Stimulated activated naive CD4-positive, alpha-beta T cell (primary cell): ENCODE measurements at regions not wholly inside any gene's neighbourhood (a gene's known extent, or its start where the extent isn't known, plus 50 kb on each side); places are given as distances from the start of the nearest gene placed in this dataset.
"Not testable (repeated sequence)": the region's sequence is repeated elsewhere in the genome, so short reads cannot be mapped to it uniquely, and the experiment has no call there.

ENCODE experiments used
- DNase-seq, 6 experiments: peaks; one replicate each; lab custom pipeline; 2025; lab: John Stamatoyannopoulos, UW

DNA sequence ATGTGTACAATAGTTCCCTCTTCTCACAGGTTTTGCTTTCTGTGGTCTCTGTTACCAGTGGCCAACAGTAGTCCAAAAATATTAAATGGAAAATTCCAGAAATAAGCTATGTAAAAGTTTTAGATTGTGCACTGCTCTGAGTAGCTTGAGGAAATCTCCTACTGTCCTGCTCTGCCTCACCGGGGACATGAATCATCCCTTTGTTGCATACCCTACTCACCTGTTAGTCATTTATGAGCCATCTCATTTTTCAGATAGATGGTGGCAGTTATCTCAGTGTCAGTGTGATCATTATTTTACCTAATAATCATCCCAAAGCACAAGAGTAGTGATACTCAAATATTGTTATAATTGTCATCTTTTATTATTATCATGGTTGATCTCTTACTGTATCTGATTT, 688.1 kb downstream of the PLA2G4A start:
- DNase-seq = no peak

DNA sequence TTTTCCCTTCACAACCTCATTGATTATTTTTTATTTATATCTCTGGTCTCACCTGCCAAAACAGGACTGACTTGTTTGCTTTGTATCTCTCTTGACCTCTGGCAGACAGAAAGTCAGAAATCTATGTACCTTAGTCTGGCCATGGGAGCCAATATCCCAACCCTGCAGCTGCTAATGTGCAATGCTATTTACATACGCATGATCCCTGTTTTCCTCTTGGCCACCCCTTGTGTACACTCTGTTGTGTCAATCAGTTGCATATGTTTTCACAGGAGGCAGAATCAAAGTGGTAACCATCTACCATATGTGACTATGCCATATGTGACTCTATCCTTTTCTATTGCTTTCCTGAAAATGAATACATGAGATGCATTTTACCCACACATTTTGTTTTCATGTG, 688.8 kb downstream of the PLA2G4A start:
- DNase-seq = no peak

DNA sequence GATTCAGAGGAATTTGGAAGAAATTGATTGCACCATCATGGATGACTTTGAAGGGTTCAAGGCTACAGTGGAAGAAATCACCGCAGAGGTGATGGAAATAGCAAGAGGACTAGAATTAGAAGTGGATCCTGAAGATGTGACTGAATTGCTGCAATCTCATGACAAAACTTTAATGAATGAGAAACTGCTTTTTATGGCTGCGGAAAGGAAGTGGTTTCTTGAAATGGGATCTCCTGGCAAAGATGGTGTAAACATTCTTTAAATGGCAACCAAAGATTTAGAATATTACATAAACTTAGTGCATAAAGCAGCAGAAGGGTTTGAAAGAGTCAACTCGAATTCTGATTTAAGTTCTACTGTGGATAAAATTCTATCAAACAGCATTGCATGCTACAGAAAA, 698.6 kb downstream of the PLA2G4A start:
- DNase-seq = no peak

DNA sequence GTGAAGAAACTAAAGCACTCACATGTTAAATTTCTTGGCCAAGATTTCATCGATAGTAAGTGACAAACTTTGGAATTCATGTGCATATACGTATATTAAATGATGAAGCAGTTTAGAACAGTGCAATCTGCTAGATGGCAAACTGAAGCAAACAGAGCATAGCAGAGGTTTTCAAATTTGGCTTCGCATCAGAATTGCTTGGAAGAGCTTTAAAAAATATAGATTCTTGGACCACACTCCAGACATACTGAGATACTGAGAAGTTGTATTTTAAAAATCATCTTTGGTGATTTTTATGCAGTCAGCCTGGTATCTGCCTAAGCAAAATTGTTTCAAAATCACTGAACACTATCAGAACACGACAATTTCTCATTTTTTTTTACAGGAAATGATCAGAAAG, 709.2 kb downstream of the PLA2G4A start:
- no peak for DNase-seq

DNA sequence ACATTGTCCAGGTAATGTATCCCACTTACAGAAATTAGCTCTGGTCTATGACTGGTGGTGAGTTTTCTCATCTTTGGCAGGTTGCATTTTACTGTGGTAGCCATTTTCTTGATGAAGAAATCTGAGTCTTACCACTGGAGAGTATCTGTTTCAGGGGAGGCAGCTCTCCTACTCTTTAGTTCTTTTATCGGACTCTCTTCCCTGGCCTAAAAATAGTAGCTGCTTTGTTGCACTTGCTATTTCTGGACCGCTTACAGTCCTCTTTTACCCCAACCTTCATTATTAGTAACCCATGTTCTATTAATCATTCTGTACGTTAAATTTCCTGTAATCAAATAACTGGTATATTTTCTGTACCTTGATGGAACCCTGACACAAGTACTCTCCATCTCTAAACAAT, 720.8 kb downstream of the PLA2G4A start:
- DNase-seq = no peak

DNA sequence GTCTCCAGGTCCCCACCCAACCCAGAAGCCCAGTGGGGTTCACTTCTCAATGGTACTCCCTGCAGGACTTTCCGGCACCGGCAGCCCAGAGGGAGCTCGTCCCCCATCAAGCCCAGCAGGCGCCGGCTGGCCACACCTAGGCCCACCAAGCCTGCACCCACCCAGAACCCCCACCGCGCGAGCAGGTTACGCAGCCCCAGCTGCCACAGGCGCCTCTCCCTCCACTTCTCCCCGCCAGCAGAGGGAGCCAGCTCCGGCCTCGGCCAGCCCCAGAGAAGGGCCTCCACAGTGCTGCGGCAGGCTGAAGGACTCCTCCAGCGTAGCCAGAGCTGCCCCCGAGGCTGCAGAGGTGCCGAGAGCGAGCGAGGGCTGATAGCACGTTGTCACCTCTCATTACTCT, 722.3 kb downstream of the PLA2G4A start:
- DNase-seq = no peak

DNA sequence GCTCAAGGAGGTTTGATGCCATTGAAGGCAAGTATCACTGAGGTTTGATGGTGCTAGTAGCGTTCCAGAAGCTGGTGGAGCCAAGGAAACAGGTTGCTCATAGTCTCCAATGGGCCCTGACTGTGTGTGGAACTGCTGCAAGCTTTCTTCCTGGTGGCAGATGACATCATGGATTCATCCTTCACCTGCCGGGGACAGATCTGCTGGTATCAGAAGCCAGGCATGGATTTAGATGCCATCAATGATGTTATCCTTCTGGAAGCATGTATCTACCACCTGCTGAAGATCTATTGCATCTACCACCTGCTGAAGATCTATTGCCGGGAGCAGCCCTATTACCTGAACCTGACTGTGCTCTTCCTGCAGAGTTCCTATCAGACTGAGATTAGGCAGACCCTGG, 734.4 kb downstream of the PLA2G4A start:
- DNase-seq = no peak

DNA sequence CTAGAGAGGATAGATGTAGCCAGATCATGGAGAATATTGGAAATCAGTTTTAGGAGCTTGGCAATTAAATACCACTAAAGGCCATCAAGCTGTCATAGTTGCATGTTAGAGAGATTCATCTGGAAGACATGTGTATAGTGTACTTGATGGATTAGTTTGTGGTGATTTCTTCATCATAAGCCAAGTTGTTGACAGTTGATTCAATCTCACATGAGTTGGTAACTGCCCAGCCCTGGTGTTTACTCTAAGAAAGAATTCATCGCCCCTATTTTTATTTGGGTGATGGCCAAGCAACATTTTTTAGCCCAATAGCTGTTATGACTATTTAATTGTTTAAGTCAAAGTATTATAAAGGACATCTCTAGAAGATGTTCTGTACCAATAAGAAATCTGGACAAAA, 737.6 kb downstream of the PLA2G4A start:
- DNase-seq = no peak

DNA sequence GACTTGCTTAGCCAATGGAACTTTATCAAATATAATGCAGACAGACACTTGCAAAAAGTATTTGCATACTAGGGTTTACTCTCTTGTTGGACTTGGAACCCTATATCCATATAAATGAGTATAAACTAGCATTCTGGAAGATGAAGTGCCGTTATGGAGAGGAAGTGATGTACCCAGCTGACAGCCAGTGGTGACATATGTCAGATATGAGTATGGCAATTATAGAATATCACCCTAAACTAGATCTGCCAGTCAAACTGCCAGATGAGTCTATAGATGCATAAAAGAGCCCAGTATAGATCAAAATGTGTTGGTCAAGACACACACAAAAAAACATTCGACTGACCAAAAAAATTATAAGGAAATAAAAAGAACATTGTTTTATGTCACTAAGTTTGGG, 739.3 kb downstream of the PLA2G4A start:
- DNase-seq = no peak

DNA sequence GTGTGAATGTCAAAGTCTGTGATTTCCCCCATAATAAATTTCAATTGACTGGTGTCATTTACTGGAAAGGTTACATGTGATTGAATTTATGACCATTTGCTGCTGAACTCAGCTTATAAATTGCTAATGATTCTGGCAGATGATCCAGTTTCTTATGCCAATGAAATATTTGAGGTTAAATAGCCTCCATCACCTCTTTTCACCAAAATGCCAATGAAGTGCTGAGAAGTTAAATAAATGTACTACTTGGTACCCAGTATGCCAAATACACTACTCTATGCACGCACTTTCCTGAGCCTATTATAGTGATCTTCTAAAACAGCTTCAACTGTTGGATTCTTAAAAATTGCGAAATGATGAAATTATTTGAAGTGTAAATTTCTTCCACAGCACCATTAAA, 741.4 kb downstream of the PLA2G4A start:
- DNase-seq = no peak

DNA sequence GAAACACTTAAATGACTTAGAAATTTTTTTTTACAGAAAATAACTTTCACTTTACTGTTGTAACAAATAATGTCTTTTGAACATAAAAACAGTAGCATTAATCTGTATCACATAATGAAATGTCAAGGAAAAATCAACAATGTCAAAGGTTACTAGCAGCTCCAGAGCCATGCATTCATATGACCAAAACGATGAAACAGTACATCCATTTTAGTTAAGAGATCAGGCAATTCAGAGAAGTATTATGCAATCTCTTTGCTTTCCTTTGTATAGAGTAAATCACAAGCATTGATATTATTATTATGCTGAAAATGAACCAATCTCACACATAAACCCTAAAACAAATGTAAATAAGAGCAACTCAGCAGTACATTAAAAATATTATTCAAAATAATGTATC, 748.9 kb downstream of the PLA2G4A start:
- DNase-seq = no peak

DNA sequence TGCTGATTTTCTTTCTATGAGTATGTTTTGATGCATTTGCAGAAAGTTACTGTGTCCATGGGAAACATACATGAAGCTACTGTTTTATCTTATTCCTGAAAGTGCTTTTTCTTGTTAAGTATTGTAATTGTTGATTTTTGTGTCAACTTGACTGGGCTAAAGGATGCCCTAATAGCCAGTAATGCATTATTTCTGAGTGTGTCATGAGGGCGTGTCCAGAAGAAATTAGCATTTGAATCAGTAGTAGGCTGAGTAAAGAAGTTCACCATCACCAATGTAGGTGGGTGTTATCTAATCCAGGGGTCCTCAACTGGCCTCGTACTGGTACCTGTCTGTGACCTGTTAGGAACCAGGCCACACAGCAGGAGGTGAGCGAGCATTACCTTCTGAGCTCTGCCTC, 760.2 kb downstream of the PLA2G4A start:
- DNase-seq = no peak

DNA sequence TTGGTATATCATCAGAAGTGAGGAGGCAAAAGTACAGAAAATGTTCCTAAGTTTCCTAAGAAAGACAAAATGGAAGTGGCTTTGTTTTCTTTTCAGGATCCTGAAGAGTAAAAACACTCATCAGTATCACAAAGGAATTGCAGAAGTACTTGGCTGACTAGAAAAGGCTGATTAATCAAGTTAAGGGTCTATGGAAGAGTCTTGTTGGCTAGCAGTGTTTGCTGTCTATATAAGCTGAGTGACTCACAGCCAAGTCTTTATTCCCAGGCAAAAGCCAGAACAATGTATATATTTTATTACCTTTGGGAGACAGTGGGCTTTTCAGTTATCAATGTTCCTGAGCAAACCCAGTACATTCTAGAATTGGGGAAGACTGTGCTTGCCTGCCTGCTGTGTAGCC, 777.0 kb downstream of the PLA2G4A start:
- DNase-seq = no peak

DNA sequence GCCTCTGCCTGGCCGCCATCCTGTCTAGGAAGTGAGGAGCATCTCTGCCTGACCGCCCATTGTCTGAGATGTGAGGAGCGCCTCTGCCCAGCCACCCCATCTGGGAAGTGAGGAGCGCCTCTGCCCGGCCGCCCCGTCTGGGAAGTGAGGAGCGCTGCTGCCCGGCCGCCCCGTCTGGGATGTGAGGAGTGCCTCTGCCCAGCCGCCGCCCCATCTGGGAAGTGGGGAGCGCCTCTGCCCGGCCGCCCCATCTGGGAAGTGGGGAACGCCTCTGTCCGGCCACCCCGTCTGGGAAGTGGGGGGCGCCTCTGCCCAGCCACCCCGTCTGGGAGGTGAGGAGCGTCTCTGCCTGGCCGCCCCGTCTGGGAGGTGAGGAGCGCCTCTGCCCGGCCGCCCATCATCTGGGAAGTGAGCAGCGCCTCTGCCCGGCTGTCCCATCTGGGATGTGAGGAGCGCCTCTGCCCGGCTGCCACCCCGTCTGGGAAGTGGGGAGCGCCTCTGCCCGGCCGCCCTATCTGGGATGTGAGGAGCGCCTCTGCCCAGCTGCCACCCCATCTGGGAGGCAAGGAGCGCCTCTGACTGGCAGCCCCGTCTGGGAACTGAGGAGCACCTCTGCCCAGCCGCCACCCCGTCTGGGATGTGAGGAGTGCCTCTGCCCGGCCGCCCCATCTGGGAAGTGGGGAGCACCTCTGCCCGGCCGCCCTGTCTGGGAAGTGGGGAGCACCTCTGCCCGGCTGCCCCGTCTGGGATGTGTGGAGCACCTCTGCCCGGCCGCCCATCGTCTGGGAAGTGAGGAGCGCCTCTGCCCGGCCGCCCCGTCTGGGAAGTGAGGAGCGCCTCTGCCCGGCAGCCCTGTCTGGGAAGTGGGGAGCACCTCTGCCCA, 787.3 kb downstream of the PLA2G4A start:
- not testable (repeated sequence) for DNase-seq

DNA sequence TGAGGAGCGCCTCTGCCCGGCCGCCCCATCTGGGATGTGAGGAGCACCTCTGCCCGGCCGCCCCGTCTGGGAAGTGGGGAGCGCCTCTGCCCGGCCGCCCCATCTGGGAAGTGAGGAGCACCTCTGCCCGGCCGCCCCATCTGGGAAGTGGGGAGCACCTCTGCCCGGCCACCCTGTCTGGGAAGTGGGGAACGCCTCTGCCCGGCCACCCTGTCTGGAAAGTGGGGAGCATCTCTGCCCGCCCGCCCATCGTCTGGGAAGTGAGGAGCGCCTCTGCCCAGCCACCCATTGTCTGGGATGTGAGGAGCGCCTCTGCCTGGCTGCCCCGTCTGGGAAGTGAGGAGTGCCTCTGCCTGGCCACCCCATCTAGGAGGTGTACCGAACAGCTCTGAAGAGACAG, 788.1 kb downstream of the PLA2G4A start:
- DNase-seq = not testable (repeated sequence)

DNA sequence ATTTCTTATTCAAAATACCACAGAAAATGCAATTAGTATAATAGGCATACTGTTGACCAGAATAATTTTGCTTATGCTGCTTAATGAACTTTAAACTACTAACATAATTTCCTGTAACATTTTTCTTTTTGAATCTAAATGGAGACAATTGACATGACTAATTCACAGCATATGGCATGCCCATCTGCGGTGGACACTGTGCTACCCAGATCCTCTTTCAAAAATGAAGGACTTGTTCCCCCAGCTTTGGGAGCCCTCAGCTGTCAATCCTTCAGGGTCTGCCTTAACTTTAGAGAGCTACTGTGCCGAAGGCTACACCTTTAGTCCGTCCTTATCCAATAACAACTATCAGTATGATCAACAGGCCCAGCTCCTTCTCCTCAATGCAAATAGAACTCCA, 789.0 kb downstream of the PLA2G4A start:
- no peak for DNase-seq

DNA sequence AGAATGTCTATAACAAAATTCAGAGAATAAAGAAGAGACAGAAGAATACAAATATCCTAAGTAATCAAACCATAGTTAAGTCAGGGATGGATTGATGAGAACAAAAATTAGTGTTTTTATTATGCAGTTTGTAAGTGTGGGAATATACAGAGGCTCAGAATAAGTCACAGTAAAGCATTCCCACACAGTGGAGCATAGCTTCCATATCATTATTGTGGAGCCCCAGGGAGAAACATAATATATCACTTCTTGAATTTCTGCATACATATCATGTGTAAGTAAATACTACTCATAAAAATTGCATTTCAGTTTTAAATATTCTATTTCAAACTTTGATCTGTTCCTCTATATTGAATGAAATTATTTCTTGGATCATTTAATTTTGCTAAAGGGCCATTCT, 790.4 kb downstream of the PLA2G4A start:
- DNase-seq = no peak

DNA sequence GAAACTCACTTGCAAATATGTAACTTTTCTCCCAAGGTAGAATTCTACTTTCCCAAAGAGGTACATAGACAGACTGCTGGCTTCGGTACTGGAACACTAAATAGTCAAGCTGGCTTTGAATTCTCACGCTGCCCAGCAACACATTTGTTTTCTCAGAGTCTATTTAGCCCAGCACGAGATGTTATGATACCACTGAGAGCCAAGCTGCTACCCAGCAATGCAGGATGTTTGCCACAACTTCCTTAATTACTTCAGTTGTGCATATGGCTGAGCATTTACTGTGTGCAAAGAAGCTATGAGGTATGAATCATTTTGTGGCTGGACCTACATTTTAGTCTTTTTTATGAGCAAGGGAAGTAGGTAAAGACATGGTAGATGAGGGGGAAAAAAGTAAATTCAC, 793.2 kb downstream of the PLA2G4A start:
- no peak for DNase-seq

DNA sequence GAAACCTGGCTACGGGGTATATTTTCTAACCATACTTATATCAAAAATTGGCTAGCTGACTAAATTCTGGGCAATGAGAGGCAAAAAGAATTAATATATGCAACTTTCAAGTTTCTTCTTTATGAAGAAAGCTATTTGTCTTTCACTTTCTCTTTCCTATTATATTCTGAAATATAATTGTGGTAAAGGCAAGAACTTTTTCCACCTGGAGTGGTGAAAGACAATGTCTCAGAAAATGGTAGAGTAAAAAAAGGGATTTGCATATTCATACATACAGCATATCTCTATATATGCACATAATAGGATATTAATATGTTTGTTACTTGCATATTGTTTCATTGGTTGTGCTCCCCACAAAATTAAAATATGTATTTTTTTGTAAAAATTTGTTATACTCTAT, 793.8 kb downstream of the PLA2G4A start:
- no peak for DNase-seq

DNA sequence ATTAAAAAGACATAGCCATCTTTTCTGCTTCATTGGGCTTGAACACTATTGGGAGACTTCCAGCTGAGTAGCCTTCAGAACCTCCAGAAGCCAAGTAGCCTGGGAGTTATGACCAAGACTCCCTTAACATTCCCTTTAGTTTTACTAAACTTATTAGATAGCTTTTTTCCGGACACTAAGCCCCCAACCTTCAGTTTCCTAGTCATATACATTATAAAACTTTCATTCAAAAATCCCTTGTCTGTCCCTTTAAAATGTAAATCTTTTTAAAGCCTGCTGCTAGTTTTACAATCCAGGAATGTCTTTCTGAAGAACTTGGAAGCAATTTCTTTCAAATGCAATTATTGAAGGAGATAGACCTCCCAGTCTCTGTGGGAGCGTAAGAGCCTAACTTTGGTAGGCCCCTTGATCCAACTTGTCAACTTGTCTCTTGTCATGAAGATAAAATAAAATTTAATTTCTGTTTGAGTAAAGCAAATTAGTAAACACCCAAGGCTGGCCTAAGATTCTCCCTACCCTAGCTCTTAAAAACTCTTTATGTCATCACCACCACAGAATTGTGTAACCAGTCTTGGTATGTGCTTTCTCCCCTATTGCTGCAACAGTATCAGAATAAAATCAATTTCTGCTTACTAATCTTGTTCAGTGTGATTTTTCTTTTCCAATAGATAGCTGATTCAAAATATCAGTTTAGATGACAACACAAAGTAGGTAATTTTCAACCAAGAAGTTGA, 796.2 kb downstream of the PLA2G4A start:
- no peak for DNase-seq

DNA sequence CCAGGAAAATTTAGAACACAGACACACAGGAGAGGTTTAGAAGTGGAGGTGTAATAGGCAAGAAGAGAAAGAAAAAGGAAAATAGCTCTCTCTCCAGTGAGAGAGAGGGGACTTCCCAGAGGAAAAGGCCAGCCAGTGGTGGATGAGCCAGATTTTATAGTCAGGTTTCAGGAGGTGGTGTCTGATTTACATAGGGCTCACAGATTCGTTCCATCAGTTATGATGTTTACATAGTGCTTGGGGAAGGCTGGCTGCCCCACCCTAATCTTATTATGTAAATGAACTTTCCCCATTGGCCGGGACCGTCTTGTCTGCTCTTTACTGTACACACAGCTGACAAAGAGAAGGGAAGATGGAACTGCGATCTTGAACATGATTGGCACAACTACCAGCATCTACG, 797.3 kb downstream of the PLA2G4A start:
- DNase-seq = no peak

DNA sequence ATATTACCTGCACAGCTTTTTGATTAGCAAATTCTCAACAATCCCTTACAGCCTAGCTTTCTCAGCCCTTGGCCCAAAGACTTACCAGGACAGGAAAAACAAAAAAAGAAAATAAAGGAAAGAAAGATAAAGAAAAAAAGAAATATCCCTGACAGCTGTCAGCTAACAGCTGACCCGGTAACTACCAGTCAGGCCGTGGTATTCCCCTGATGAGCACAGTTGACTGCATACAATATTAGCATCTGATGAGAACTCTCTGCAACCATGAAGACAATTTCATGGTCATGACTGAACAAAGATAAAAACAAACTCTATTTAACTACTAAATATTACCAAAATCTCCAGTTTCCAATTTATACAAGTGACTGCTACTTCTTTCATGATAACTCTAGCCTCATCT, 798.8 kb downstream of the PLA2G4A start:
- DNase-seq = no peak

DNA sequence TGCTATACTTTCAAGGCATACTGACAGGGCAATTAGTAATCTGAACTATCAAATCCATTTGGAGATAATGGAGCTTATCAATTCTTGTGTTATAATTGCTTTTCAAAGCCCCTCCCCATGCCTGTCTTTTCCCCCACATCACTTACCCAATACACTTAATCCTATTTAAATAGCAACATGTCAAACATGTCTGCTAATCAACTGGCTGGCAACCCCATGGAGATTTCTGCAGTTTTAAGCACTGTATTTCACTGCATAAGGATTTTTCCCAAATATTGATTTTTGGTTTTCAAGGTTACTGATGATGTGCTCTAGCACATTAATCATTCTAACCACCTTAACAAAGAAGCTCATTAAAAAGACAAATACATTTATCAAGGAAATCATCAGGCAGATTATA, 800.3 kb downstream of the PLA2G4A start:
- no peak for DNase-seq
